ENCODE measurements at regions not wholly inside any gene's neighbourhood (a gene's known extent, or its start where the extent isn't known, plus 50 kb on each side); places are given as distances from the start of the nearest gene placed in this dataset.

GRCh38 chr14:71758229-71758951 lies 173.8 kb upstream of the RGS6 start:
- intact Hi-C loops (cut with DNase I; ENCODE audit: low total_unique reads): no loop called here
- ATAC-seq: no peak
- no peaks in the 10 kb centered on the region for H3K9me3 ChIP-seq

GRCh38 chr14:71762575-71762974 lies 169.7 kb upstream of the RGS6 start:
- in situ Hi-C loops (cut with MboI; ENCODE audit: low sequenced_read_pairs in 4 of 4) (no loop called here), intact Hi-C loops (cut with DNase I; ENCODE audit: low total_unique reads) (no loop called here)
- TF ChIP-seq POLR2A (IDR thresholded peaks at IDR 0.05) (no peak), CTCF (IDR thresholded peaks at IDR 0.05 in 4 of 5, conservative IDR thresholded peaks at IDR 0.05 in 1 of 5) (no peak)

More at GRCh38 chr14:71758229-71758951, 173.8 kb upstream of the RGS6 start:
- H3K27ac ChIP-seq: no peak overlapping the region
- in situ Hi-C loops (cut with MboI; ENCODE audit: low sequenced_read_pairs in 4 of 4): loop anchor here (5.0 to 10.0 kb wide), 2 partner anchors 621 to 624 kb away; no protein-coding TSS in a partner anchor
- no peak overlapping the region for H3K4me3 ChIP-seq
- no peak for DNase-seq
- TF ChIP-seq POLR2A (IDR thresholded peaks at IDR 0.05): no peak
- TF ChIP-seq CTCF (IDR thresholded peaks at IDR 0.05 in 4 of 5, conservative IDR thresholded peaks at IDR 0.05 in 1 of 5): no peak
- no peaks in the 10 kb centered on the region for H3K36me3 ChIP-seq
- no peaks in the 10 kb centered on the region for H3K27me3 ChIP-seq
- no peaks in the 10 kb centered on the region for H3K4me1 ChIP-seq

GRCh38 chr14:71764701-71765382 lies 167.4 kb upstream of the RGS6 start:
- ATAC-seq: no peak
- no peaks in the 10 kb centered on the region for H3K4me1 ChIP-seq
- no peak overlapping the region for H3K27ac ChIP-seq
- H3K36me3 ChIP-seq: no peaks in the 10 kb centered on the region
- in situ Hi-C loops (cut with MboI; ENCODE audit: low sequenced_read_pairs in 4 of 4) (no loop called here), intact Hi-C loops (cut with DNase I; ENCODE audit: low total_unique reads) (no loop called here)
- H3K4me3 ChIP-seq: no peak overlapping the region
- H3K9me3 ChIP-seq: no peaks in the 10 kb centered on the region
- no peaks in the 10 kb centered on the region for H3K27me3 ChIP-seq
- no peak for TF ChIP-seq POLR2A (IDR thresholded peaks at IDR 0.05)
- TF ChIP-seq CTCF (IDR thresholded peaks at IDR 0.05 in 4 of 5, conservative IDR thresholded peaks at IDR 0.05 in 1 of 5): no peak
- DNase-seq: no peak

More at GRCh38 chr14:71762575-71762974, 169.7 kb upstream of the RGS6 start:
- Histone ChIP-seq H3K4me3 (no peak overlapping the region), H3K27me3 (no peaks in the 10 kb centered on the region), H3K4me1 (no peaks in the 10 kb centered on the region), H3K9me3 (no peaks in the 10 kb centered on the region), H3K27ac (no peak overlapping the region), H3K36me3 (no peaks in the 10 kb centered on the region)
- ATAC-seq: no peak
- no peak for DNase-seq

GRCh38 chr14:71765505-71765904 lies 166.7 kb upstream of the RGS6 start:
- TF ChIP-seq CTCF (IDR thresholded peaks at IDR 0.05 in 4 of 5, conservative IDR thresholded peaks at IDR 0.05 in 1 of 5) (no peak), POLR2A (IDR thresholded peaks at IDR 0.05) (no peak)
- no peaks in the 10 kb centered on the region for H3K4me1 ChIP-seq
- H3K27ac ChIP-seq: no peak overlapping the region
- no peaks in the 10 kb centered on the region for H3K9me3 ChIP-seq
- intact Hi-C loops (cut with DNase I; ENCODE audit: low total_unique reads) (no loop called here), in situ Hi-C loops (cut with MboI; ENCODE audit: low sequenced_read_pairs in 4 of 4) (no loop called here)
- H3K36me3 ChIP-seq: no peaks in the 10 kb centered on the region
- ATAC-seq: no peak
- H3K27me3 ChIP-seq: no peaks in the 10 kb centered on the region
- no peak overlapping the region for H3K4me3 ChIP-seq
- DNase-seq: no peak

Measured in gastrocnemius medialis (tissue), 4 donors.